ENCODE measurements at regions not wholly inside any gene's neighbourhood (a gene's known extent, or its start where the extent isn't known, plus 50 kb on each side); places are given as distances from the start of the nearest gene placed in this dataset.

- TF ChIP-seq CTCF (IDR thresholded peaks at IDR 0.05 in 4 of 5, conservative IDR thresholded peaks at IDR 0.05 in 1 of 5) (no peak), POLR2A (IDR thresholded peaks at IDR 0.05) (no peak)
Measured at GRCh38 chr2:238694136-238694755, 153.6 kb upstream of the TWIST2 start.
